ENCODE measurements at regions not wholly inside any gene's neighbourhood (a gene's known extent, or its start where the extent isn't known, plus 50 kb on each side); places are given as distances from the start of the nearest gene placed in this dataset.

GRCh38 chr6:163828038-163828795 lies 413.7 kb downstream of the QKI start:
- ChIA-PET POLR2A (interaction anchor here (0.7 kb wide), 1 partner anchor 23 kb away, joined by 3 read pairs; no protein-coding TSS in a partner anchor), CTCF (interaction anchor here (0.6 to 1.2 kb wide), 7 partner anchors 13 to 1483 kb away, joined by 3 to 4 read pairs (median 3); no protein-coding TSS in a partner anchor)
- H3K4me1 Mint-ChIP-seq (ENCODE audit: insufficient read depth, unreplicated experiment), result peaks cover 17% of the 10 kb centered on the region
- no peaks in the 10 kb centered on the region for H3K9me3 Mint-ChIP-seq (ENCODE audit: unreplicated experiment)
- no TSS peak for BruUV-seq (replicated peaks)
- no peak for DNase-seq (ENCODE audit: unreplicated experiment)
- H3K36me3 Mint-ChIP-seq (ENCODE audit: insufficient read depth, unreplicated experiment), result no peaks in the 10 kb centered on the region
- H3K4me3 Mint-ChIP-seq (ENCODE audit: unreplicated experiment), result no peak overlapping the region
- no peak overlapping the region for H3K27ac Mint-ChIP-seq (ENCODE audit: low read depth, unreplicated experiment)
- H3K27me3 Mint-ChIP-seq (ENCODE audit: insufficient read depth, unreplicated experiment), result no peaks in the 10 kb centered on the region
- intact Hi-C loops (cut with micrococcal nuclease), result loop anchor here (10.0 kb wide), 1 partner anchor 243 kb away; no protein-coding TSS in a partner anchor
- TF ChIP-seq CTCF (IDR thresholded peaks at IDR 0.05; ENCODE audit: unreplicated experiment), result no peak

- Mint-ChIP-seq H3K9me3 (ENCODE audit: unreplicated experiment) (no peaks in the 10 kb centered on the region), H3K27ac (ENCODE audit: low read depth, unreplicated experiment) (no peak overlapping the region), H3K27me3 (ENCODE audit: insufficient read depth, unreplicated experiment) (no peaks in the 10 kb centered on the region), H3K36me3 (ENCODE audit: insufficient read depth, unreplicated experiment) (no peaks in the 10 kb centered on the region), H3K4me3 (ENCODE audit: unreplicated experiment) (no peak overlapping the region), H3K4me1 (ENCODE audit: insufficient read depth, unreplicated experiment) (peaks cover 17% of the 10 kb centered on the region)
- POLR2A ChIA-PET, result interaction anchor here (0.6 to 0.7 kb wide), 2 partner anchors 22 to 100 kb away, joined by 3 read pairs; no protein-coding TSS in a partner anchor
- intact Hi-C loops (cut with micrococcal nuclease), result loop anchor here (10.0 kb wide), 1 partner anchor 242 kb away; no protein-coding TSS in a partner anchor
- no peak for DNase-seq (ENCODE audit: unreplicated experiment)
- CTCF ChIA-PET, result interaction anchor here (1.0 to 1.2 kb wide), 3 partner anchors 12 to 240 kb away, joined by 3 to 4 read pairs (median 4); no protein-coding TSS in a partner anchor
- TF ChIP-seq CTCF (IDR thresholded peaks at IDR 0.05; ENCODE audit: unreplicated experiment), result no peak
- BruUV-seq (replicated peaks), result no TSS peak
These were observed 412.6 kb downstream of the QKI start for GRCh38 chr6:163827143-163827542.

- BruUV-seq (replicated peaks), result no TSS peak
- POLR2A ChIA-PET, result interaction anchor here (0.6 kb wide), 1 partner anchor 101 kb away, joined by 3 read pairs; no protein-coding TSS in a partner anchor
- Mint-ChIP-seq H3K27ac (ENCODE audit: low read depth, unreplicated experiment) (no peak overlapping the region), H3K4me3 (ENCODE audit: unreplicated experiment) (no peak overlapping the region), H3K36me3 (ENCODE audit: insufficient read depth, unreplicated experiment) (no peaks in the 10 kb centered on the region), H3K4me1 (ENCODE audit: insufficient read depth, unreplicated experiment) (peaks cover 17% of the 10 kb centered on the region), H3K9me3 (ENCODE audit: unreplicated experiment) (no peaks in the 10 kb centered on the region), H3K27me3 (ENCODE audit: insufficient read depth, unreplicated experiment) (no peaks in the 10 kb centered on the region)
- CTCF ChIA-PET, result interaction anchor here (1.2 kb wide), 1 partner anchor 15 kb away, joined by 4 read pairs; no protein-coding TSS in a partner anchor
- TF ChIP-seq CTCF (IDR thresholded peaks at IDR 0.05; ENCODE audit: unreplicated experiment), result no peak
- intact Hi-C loops (cut with micrococcal nuclease), result loop anchor here (10.0 kb wide), 1 partner anchor 242 kb away; no protein-coding TSS in a partner anchor
- peak; percentile 47 for DNase-seq (ENCODE audit: unreplicated experiment)
These were observed 412.1 kb downstream of the QKI start for GRCh38 chr6:163826629-163827028.

GRCh38 chr6:163825033-163825432 lies 410.5 kb downstream of the QKI start:
- CTCF ChIA-PET, result interaction anchor here (0.7 to 2.3 kb wide), 3 partner anchors 11 to 284 kb away, joined by 3 to 12 read pairs (median 3); no protein-coding TSS in a partner anchor
- DNase-seq (ENCODE audit: unreplicated experiment), result peak; percentile 99
- TF ChIP-seq CTCF (IDR thresholded peaks at IDR 0.05; ENCODE audit: unreplicated experiment), result no peak
- no TSS peak for BruUV-seq (replicated peaks)
- peaks cover 17% of the 10 kb centered on the region for H3K4me1 Mint-ChIP-seq (ENCODE audit: insufficient read depth, unreplicated experiment)
- no peaks in the 10 kb centered on the region for H3K36me3 Mint-ChIP-seq (ENCODE audit: insufficient read depth, unreplicated experiment)
- intact Hi-C loops (cut with micrococcal nuclease), result loop anchor here (10.0 kb wide), 1 partner anchor 240 kb away; no protein-coding TSS in a partner anchor
- no peaks in the 10 kb centered on the region for H3K9me3 Mint-ChIP-seq (ENCODE audit: unreplicated experiment)
- no peaks in the 10 kb centered on the region for H3K27me3 Mint-ChIP-seq (ENCODE audit: insufficient read depth, unreplicated experiment)
- H3K4me3 Mint-ChIP-seq (ENCODE audit: unreplicated experiment), result no peak overlapping the region
- peak overlapping the region; percentile 59 for H3K27ac Mint-ChIP-seq (ENCODE audit: low read depth, unreplicated experiment)
- POLR2A ChIA-PET, result interaction anchor here (1.0 to 1.7 kb wide), 5 partner anchors 9 to 79 kb away, joined by 3 to 6 read pairs (median 3); no protein-coding TSS in a partner anchor
